ENCODE measurements at regions not wholly inside any gene's neighbourhood (a gene's known extent, or its start where the extent isn't known, plus 50 kb on each side); places are given as distances from the start of the nearest gene placed in this dataset.

GRCh38 chrX:1794586-1794985 is 179.7 kb downstream of the ASMT start:
- TF ChIP-seq CTCF (IDR thresholded peaks at IDR 0.05) (no peak), POLR2A (IDR thresholded peaks at IDR 0.05) (no peak)
